Astrocyte (in vitro differentiated cells and primary cell): ENCODE measurements at regions not wholly inside any gene's neighbourhood (a gene's known extent, or its start where the extent isn't known, plus 50 kb on each side); places are given as distances from the start of the nearest gene placed in this dataset.

ENCODE experiments used
- EZH2 ChIP-seq: IDR thresholded peaks from 2 replicates; pipeline ENCODE4 v1.6.1; 2012; ENCODE audit warnings: mild to moderate bottlenecking, low read length, inconsistent platforms; ENCODE audit not compliant: insufficient read depth
- TF ChIP-seq, protein P1 (sequence below): IDR thresholded peaks from 2 replicates; pipeline ENCODE4 v1.5.1; 2011; ENCODE audit warnings: low read depth, mild to moderate bottlenecking, inconsistent platforms, low read length, moderate library complexity; ENCODE audit not compliant: insufficient read depth

DNA sequence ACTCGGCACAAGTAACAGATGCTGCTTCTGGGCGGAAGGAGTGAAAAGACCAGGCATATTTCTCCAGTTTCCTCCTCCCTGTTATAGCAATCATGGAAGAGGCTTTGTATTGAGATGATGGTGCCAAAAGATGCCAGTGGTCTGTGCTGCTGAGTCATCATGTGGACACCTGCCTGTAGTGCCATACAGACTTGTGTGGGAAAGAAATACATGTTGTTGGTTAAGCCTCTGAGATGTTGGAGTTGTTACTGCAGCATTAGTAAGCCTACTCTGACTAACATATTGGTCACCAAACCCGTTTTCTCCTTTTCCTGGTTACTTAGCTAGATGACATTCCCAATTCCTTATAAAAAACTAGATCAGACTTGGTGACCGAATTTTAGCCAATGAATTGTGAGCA is 356.9 kb downstream of the ZNF521 start:
- TF ChIP-seq, protein P1, sequence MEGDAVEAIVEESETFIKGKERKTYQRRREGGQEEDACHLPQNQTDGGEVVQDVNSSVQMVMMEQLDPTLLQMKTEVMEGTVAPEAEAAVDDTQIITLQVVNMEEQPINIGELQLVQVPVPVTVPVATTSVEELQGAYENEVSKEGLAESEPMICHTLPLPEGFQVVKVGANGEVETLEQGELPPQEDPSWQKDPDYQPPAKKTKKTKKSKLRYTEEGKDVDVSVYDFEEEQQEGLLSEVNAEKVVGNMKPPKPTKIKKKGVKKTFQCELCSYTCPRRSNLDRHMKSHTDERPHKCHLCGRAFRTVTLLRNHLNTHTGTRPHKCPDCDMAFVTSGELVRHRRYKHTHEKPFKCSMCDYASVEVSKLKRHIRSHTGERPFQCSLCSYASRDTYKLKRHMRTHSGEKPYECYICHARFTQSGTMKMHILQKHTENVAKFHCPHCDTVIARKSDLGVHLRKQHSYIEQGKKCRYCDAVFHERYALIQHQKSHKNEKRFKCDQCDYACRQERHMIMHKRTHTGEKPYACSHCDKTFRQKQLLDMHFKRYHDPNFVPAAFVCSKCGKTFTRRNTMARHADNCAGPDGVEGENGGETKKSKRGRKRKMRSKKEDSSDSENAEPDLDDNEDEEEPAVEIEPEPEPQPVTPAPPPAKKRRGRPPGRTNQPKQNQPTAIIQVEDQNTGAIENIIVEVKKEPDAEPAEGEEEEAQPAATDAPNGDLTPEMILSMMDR, result no peak
- no peak for TF ChIP-seq EZH2
